GM12874 (cell line): ENCODE measurements at regions not wholly inside any gene's neighbourhood (a gene's known extent, or its start where the extent isn't known, plus 50 kb on each side); places are given as distances from the start of the nearest gene placed in this dataset.

Experiments
- TF ChIP-seq, protein P1 (sequence below): IDR thresholded peaks from 2 replicates; pipeline ENCODE4 v1.5.1; 2011; ENCODE audit warnings: low read depth, mild to moderate bottlenecking, control low read depth, low read length, moderate library complexity; ENCODE audit not compliant: insufficient read depth

DNA sequence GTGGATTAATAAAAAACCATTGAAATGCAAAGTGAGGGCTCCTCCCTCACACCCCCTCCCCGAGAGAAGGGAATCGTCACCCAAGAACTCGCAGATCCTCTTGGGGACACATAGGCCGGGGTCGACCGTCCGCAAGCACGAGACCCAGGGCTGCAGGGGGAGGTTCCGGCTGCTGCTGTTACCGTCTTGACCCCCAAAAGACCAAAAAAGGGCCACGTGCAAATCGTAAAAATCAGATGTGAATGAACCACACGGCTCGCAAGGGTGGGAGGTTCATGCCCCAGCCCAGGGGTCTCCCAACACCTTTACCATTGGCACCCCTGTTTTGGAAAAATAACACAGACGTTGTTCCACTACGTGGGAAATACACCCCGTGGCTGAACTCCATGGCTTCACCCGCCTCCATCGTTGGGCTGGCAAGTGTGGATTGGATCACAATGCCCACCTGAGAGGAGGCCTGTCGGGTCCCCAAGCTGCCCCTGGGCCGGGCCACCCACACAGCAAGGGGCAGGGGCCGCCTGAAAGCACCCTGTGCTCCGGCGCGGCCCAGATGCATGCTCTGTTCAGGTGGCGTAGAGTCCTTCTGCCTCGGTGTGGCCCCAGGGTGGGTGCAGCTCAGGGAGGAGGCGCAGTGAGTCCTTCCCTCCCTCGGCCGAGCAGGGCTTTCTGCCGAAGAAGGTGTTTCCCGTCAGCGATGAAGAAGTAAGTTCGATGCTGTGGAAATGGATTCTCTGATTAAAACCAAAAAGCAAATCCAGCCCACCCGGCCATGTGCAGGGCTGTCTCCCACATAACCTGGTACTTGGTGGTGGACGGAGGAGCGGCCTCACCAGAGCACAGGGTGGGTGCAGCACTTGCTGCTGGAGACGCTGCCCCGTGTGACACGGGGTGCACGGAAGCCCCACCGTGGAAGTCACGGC is 85.0 kb downstream of the YTHDF1 start:
- TF ChIP-seq, protein P1, sequence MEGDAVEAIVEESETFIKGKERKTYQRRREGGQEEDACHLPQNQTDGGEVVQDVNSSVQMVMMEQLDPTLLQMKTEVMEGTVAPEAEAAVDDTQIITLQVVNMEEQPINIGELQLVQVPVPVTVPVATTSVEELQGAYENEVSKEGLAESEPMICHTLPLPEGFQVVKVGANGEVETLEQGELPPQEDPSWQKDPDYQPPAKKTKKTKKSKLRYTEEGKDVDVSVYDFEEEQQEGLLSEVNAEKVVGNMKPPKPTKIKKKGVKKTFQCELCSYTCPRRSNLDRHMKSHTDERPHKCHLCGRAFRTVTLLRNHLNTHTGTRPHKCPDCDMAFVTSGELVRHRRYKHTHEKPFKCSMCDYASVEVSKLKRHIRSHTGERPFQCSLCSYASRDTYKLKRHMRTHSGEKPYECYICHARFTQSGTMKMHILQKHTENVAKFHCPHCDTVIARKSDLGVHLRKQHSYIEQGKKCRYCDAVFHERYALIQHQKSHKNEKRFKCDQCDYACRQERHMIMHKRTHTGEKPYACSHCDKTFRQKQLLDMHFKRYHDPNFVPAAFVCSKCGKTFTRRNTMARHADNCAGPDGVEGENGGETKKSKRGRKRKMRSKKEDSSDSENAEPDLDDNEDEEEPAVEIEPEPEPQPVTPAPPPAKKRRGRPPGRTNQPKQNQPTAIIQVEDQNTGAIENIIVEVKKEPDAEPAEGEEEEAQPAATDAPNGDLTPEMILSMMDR, result no peak

DNA sequence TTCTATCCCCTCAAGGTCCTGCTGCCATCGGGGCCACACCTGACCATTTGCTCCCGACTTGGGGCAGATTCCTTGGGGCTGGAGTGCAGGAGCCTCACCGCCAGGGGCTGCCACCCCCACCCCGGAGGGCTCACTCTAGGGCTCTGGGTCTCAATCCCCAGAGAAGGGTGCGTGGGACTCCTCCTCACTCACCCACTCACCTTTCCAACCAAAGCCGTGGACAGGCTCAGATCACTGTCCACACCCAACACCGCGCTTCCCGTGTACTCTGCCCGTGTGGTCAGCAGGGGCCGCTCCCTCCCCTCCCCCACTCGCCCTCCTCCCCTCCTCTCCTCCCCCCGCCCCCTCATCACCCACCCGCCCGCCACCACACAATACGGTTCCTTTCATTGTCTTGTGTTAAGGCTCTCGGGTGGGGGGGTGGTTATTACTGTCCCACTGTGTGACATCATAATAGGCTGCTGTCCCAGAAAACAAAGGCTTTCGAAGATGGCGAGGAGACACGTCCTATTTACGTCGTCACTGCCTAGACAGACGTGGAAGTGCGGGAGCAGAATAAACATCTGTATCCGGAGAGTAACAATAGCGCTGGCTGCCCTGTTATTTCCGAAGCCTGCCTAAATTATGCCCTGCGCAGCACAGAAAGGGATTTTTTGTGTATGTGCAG is 85.8 kb downstream of the YTHDF1 start:
- TF ChIP-seq, protein P1, result no peak

DNA sequence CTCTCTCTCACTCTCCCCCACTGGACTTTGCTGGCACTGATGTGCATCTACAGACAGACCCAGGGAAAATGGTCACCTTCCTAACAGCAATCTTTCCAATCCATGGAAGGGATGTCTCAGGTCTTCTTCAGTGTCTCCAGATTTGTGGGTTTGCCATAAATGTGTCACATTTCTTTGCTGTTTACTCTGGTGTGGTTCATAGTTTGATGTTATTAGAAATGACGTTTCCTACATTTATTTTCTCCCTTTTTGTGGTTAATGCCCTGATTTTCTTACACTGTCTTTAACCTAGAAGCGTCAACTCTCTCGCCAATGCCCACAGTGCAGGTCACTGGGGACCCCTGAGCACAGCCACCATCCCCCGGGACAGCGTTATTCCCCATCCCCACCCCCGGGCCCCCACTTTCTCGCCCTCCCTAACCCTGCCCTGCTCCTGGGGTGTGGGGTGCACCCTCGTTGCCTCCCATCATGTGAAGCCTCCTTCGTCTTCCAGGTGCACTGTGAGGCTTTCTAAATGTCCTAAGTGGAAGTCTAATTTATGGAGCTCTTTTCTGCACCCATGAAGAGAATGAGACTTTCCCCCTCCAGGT is 86.5 kb downstream of the YTHDF1 start:
- TF ChIP-seq, protein P1, result no peak

DNA sequence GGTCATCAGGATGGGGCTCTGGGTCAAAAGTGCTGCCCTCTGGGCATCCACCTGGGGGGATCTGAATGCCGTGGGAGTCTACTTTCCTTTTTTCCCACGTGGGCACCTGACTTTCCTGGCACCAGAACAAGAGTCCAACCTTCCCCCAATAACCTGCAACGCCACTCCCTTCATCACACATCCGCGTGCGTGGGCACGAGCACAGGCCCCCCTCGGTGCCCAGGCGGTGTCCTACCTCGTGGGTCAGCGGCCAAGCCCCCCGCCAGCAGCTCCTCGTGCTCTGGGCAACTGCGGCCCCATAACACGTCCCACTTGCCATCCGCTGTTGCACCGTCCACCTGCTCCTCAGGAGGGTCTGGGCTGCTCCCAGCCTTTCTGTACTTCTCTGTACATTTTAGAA is 87.0 kb downstream of the YTHDF1 start:
- TF ChIP-seq, protein P1, result no peak

DNA sequence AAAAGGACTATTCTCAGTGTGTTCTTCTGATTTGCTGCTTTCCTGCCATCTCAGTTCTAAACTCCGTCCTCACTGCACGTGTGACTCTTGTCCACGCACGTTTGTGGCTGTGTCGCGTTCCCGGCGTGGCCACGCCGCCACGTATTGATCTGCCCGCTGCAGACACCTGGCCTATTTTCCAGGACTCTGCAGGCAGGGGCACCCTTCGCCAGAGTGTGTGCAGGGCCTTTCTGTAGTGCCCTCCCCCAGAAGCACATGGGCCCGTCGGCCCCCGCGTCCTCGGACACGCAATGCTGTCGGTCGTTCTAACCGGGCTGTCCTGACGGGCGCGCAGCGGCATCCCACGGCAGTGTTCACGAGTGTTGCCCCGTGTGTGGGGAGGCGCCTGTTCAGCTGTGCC is 87.6 kb downstream of the YTHDF1 start:
- TF ChIP-seq, protein P1, result no peak

DNA sequence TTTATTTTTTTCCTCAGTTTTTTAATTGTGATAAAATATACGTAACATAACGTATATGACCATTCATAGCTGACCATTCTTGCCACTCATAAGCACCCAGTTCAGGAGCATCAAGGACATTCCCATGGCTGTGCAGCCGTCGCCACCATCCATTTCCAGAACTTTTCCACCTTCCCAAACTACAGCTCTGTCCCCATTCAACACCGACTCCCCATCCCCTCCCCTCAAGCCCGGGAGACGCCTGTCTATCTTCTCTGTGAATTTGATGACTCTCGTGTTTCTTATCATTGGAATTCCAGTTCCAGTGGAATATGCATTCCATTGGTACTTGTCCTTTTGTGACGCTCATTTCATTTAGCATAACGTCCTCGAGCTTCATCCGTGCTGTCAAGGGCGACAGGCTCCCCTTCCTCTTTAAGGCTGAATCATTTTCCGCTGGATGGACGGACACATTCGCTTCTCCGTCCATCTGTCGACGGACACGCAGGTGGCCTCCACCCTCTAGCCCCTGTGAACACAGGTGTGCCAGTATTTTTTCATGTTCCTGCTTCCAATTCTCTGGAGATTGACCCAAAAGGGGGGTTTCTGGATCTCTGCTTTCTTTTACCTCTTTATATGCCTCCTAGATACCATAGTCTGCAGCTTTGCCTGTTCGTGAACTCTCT is 88.1 kb downstream of the YTHDF1 start:
- TF ChIP-seq, protein P1, result no peak
